GM12872 (cell line): ENCODE measurements at regions not wholly inside any gene's neighbourhood (a gene's known extent, or its start where the extent isn't known, plus 50 kb on each side); places are given as distances from the start of the nearest gene placed in this dataset.

Experiments
- TF ChIP-seq, protein P1 (sequence below): IDR thresholded peaks from 3 replicates; pipeline ENCODE4 v1.5.1; 2011; ENCODE audit warnings: low read depth, mild to moderate bottlenecking, low read length, moderate library complexity; ENCODE audit not compliant: insufficient read depth

DNA sequence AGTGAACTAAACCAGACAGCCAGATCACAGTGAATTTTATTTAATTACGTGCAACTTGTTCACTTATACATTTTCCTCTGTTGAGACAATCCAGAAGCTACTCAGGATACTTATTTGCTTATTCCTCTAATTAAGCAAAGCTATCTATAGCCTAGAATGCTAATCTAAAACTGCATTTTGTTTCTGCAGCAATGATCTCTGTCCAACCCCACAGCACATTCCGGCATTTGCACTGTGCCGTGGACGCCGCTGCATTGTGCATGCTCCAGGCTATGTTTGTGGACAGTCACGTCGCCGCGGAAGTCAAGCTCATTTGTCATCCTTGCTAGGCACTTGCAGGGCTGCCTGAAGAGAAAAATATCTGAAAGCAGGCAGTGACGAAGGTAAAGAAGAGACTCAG lies 406.9 kb downstream of the RFC3 start:
- TF ChIP-seq, protein P1, sequence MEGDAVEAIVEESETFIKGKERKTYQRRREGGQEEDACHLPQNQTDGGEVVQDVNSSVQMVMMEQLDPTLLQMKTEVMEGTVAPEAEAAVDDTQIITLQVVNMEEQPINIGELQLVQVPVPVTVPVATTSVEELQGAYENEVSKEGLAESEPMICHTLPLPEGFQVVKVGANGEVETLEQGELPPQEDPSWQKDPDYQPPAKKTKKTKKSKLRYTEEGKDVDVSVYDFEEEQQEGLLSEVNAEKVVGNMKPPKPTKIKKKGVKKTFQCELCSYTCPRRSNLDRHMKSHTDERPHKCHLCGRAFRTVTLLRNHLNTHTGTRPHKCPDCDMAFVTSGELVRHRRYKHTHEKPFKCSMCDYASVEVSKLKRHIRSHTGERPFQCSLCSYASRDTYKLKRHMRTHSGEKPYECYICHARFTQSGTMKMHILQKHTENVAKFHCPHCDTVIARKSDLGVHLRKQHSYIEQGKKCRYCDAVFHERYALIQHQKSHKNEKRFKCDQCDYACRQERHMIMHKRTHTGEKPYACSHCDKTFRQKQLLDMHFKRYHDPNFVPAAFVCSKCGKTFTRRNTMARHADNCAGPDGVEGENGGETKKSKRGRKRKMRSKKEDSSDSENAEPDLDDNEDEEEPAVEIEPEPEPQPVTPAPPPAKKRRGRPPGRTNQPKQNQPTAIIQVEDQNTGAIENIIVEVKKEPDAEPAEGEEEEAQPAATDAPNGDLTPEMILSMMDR = no peak

- TF ChIP-seq, protein P1 = no peak
These were observed 412.3 kb downstream of the RFC3 start for GRCh38 chr13:34230271-34230670.

DNA sequence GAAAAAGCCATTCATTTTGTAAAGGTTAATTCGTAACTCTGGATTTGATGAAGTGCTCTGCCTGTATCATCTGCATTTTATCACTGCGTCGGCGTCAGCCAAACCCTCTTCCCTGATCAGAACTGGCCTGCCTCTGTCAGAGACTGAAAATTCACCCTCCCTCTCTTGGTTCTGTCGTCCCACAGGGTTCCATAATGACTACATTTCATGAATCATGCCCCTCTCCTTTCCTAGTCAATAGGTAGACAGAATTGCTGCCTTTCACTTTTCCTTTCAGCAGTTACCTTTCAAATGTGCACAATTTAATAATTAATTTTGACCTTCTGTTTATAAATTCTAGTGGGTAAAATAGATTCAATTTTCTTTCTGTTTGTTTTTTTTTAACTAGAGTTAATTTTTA lies 423.4 kb downstream of the RFC3 start:
- TF ChIP-seq, protein P1 = no peak

DNA sequence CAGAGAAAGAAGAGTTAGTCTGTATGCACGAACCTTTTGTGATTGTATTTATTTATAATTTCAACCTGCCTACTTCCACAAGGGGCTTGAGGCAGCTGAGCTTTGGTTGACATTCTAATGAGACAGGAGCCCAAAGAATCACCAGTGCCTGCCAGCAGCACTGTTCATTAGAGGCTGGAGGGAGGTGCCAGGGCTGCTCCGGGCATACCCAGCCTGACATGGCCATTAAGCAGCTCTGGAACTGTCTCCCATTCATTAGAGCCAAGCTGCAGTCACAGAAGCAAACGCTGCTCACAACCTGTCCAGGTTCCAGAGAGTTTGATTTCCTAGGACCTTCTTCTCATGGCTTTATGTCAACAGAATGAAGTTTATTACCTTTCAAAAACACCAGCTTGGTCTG lies 425.5 kb downstream of the RFC3 start:
- TF ChIP-seq, protein P1 = no peak

DNA sequence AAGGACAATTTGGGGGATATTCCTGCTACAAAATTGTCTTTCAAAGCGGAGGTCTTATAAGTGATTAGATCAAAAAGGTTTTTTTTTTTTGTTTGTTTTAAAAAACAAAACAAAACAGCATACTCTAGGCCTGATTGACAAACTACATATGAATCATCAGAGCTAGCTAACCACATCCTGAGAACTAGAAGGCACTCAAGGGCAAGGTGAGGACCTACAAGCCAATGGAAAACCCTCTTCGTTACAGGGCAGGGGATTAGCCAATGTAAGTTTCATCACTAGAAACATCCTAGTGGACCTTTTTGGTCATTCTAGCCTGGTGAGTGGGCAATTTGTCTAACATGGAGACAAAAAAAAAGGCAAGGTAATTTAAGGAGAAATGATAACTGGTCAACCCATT lies 428.6 kb downstream of the RFC3 start:
- TF ChIP-seq, protein P1 = no peak

GRCh38 chr13:34247596-34247995 lies 429.6 kb downstream of the RFC3 start:
- TF ChIP-seq, protein P1 = no peak

GRCh38 chr13:34249546-34250039 lies 431.6 kb downstream of the RFC3 start:
- TF ChIP-seq, protein P1 = no peak

- TF ChIP-seq, protein P1 = no peak
These were observed 432.3 kb downstream of the RFC3 start for GRCh38 chr13:34250151-34250670.
